OCI-LY7 (cell line): ENCODE measurements at regions not wholly inside any gene's neighbourhood (a gene's known extent, or its start where the extent isn't known, plus 50 kb on each side); places are given as distances from the start of the nearest gene placed in this dataset.

Experiments used
- EZH2phosphoT487 ChIP-seq: fragments of 200-600 bp; sonication (generic); IDR thresholded peaks from 2 replicates; pipeline ENCODE4 v1.6.1; 2018; ENCODE audit warnings: low read depth, borderline replicate concordance, mild to moderate bottlenecking, mixed run types, antibody characterized with exemption, low read length, moderate library complexity, mixed read lengths
- TF ChIP-seq, protein P1 (sequence below): fragments of 200-600 bp; sonication (generic); conservative IDR thresholded peaks from 2 replicates; pipeline ENCODE4 v1.5.1; 2014; ENCODE audit warnings: mild to moderate bottlenecking, antibody characterized with exemption, low read length, moderate library complexity, mixed read lengths

DNA sequence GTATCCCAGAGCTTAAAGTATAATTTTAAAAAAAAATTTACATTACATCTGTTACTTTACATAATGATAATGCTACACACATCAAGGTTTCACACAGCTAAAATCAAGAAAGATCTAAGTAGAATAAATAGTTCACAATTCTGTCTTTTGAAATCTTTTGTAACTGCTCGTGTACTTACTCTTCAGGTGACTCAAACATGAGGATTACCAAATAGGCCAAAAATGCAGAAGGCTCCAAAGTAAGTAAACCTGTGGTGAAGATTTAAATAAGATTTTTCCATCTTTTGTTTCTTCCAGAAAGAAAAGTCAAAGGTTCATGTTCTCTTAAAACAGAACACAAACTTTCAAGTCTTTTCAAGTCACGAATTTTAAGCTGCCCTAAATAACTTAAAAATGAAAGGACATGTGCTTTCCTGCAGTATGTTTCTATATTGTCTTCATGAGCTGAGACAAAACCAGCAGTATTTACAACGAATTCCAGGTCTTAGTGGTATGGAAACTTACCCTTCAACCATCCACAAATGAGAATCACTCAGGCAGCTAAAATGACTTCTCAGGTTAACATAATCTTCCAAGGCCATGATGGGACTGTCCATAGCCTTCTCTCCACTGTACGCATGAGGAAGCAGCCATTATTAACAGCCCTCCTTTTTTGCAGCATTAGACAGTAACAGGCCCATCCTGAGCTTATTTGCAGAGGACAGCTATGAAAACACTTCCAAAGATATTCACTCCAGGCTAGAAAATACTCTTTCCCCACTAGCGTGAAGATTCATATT lies 172.8 kb upstream of the EDNRA start:
- TF ChIP-seq, protein P1, sequence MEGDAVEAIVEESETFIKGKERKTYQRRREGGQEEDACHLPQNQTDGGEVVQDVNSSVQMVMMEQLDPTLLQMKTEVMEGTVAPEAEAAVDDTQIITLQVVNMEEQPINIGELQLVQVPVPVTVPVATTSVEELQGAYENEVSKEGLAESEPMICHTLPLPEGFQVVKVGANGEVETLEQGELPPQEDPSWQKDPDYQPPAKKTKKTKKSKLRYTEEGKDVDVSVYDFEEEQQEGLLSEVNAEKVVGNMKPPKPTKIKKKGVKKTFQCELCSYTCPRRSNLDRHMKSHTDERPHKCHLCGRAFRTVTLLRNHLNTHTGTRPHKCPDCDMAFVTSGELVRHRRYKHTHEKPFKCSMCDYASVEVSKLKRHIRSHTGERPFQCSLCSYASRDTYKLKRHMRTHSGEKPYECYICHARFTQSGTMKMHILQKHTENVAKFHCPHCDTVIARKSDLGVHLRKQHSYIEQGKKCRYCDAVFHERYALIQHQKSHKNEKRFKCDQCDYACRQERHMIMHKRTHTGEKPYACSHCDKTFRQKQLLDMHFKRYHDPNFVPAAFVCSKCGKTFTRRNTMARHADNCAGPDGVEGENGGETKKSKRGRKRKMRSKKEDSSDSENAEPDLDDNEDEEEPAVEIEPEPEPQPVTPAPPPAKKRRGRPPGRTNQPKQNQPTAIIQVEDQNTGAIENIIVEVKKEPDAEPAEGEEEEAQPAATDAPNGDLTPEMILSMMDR = no peak
- no peak for TF ChIP-seq EZH2phosphoT487
